Spleen (tissue), 11 donors: ENCODE measurements at regions not wholly inside any gene's neighbourhood (a gene's known extent, or its start where the extent isn't known, plus 50 kb on each side); places are given as distances from the start of the nearest gene placed in this dataset.
A peak's percentile ranks its signal among the peaks of the same experiment; 100 is the strongest.

Experiments used
- DNase-seq: peaks from one replicate; pipeline ENCODE4 v3.0.0-alpha.2; 2020
- H3K27ac ChIP-seq, 8 donors: fragments of 200-600 bp; sonication (generic) in 7 of 8; 1 replicate in 4 of 8; 2 replicates in 4 of 8; pipeline versions ENCODE4 v1.5.0 to v1.8.0; 2016 to 2021; ENCODE audit warnings: inconsistent platforms in 4 of 8, mild to moderate bottlenecking in 4 of 8, moderate library complexity in 1 of 8
- H3K27me3 ChIP-seq, 7 donors: fragments of 200-600 bp; sonication (generic) in 6 of 7; replicated peaks in 1 of 7; 1 replicate in 4 of 7; 2 replicates in 3 of 7; pipeline versions ENCODE4 v1.5.0 to v1.8.0; 2016 to 2021; ENCODE audit warnings: inconsistent platforms in 3 of 7, mild to moderate bottlenecking in 1 of 7
- H3K36me3 ChIP-seq, 6 donors: fragments of 200-600 bp; sonication (generic) in 5 of 6; 1 replicate in 4 of 6; 2 replicates in 2 of 6; pipeline versions ENCODE4 v1.5.0 to v1.8.0; 2016 to 2021; ENCODE audit warnings: inconsistent platforms in 2 of 6
- H3K4me1 ChIP-seq, 6 donors: fragments of 200-600 bp; sonication (generic) in 5 of 6; 1 replicate in 3 of 6; 2 replicates in 3 of 6; pipeline versions ENCODE4 v1.5.0 to v1.8.0; 2016 to 2021; ENCODE audit warnings: inconsistent platforms in 3 of 6
- H3K4me3 ChIP-seq, 8 donors: fragments of 200-600 bp; sonication (generic) in 7 of 8; 1 replicate in 4 of 8; 2 replicates in 4 of 8; pipeline versions ENCODE4 v1.5.0 to v1.8.0; 2016 to 2021; ENCODE audit warnings: inconsistent platforms in 4 of 8, mild to moderate bottlenecking in 4 of 8, moderate library complexity in 2 of 8
- H3K9me3 ChIP-seq, 8 donors: fragments of 200-600 bp; sonication (generic) in 7 of 8; 1 replicate in 4 of 8; 2 replicates in 4 of 8; pipeline versions ENCODE4 v1.5.0 to v1.8.0; 2016 to 2021; ENCODE audit warnings: inconsistent platforms in 4 of 8
- POLR2A ChIP-seq, 3 donors: fragments of 450-650 bp; IDR thresholded peaks; one replicate each; pipeline ENCODE4 v1.5.1; 2017; ENCODE audit warnings: antibody characterized with exemption in 3 of 3, mild to moderate bottlenecking in 1 of 3
- POLR2AphosphoS5 ChIP-seq, 3 donors: sonication (generic); formaldehyde crosslinking; IDR thresholded peaks; one replicate each; pipeline ENCODE4 v1.5.1; 2017; ENCODE audit warnings: antibody characterized with exemption in 3 of 3
- WGBS, 5 donors: extraction: QIAGEN DNeasy Blood & Tissue Kit in 3 of 5; methylation state at CpG; one replicate each; pipeline versions ENCODE4 v1.1.5 to v1.1.7; 2013 to 2018; 5-methylcytosine and 5-hydroxymethylcytosine counted together
- intact Hi-C: fragments of 100-400 bp; cut with DNase I; formaldehyde crosslinking; loops from one replicate; pipeline ENCODE4 v1.15.0; 2023; ENCODE audit warnings: low total_unique reads
- TF ChIP-seq, protein P1 (sequence below), 11 experiments: fragments of 200-600 bp in 7 of 11; fragments of 450-650 bp in 4 of 11; sonication (generic) in 4 of 11; IDR thresholded peaks in 8 of 11; conservative IDR thresholded peaks in 3 of 11; 1 replicate in 7 of 11; 2 replicates in 4 of 11; pipeline versions ENCODE4 v1.4.0 to v1.8.0; 2016 to 2021; ENCODE audit warnings: antibody characterized with exemption in 11 of 11, inconsistent platforms in 4 of 11, mild to moderate bottlenecking in 1 of 11
- donor health status: healthy with polysubstance abuse.
- donor health status: DM: no; HTN: no; CAD: no; lungs with moderate emphysema.
- donor health status: DM: no; HTN: no; CAD: no.
- donor health status: Bipolar disorder and iron deficiency.
- donor health status: healthy.
- donor health status: DM: no; HTN: no; CAD: no.
- donor health status: DM: yes; HTN: yes; CAD: no.

DNA sequence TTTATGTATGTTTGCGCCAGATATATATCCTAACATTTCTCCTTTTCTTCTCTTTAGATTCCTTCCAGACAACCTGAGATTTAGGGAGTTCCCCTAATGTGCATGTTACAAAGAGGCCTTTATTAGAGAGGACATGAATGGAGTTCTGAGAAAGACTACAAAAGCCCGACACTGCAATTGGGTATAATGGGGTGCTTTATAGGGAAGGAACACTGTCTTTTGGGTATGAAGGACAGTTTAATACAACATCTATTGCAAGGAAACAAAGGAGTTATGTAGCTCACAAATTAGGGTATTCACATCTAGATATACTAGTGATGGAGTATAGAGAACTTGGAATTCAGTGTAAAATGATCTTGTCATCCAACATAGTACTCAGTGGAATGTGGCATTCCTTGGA is 383.8 kb downstream of the FIGN start:
- intact Hi-C loops = no loop called here
- 89 to 97% (median 92%) methylated on average over 2 of the region's 2 CpGs for WGBS, 5 donors
- Histone ChIP-seq H3K4me1 (peaks cover 0 to 37% (median 19%) of the 10 kb centered on the region in 6 donors), H3K9me3 (no peaks in the 10 kb centered on the region), H3K27me3 (peaks cover 0 to 4% (median 0%) of the 10 kb centered on the region in 7 donors), H3K27ac (no peak overlapping the region), H3K36me3 (no peaks in the 10 kb centered on the region), H3K4me3 (no peak overlapping the region)
- no peak for TF ChIP-seq POLR2A (IDR thresholded peaks at IDR 0.05)
- TF ChIP-seq, protein P1, sequence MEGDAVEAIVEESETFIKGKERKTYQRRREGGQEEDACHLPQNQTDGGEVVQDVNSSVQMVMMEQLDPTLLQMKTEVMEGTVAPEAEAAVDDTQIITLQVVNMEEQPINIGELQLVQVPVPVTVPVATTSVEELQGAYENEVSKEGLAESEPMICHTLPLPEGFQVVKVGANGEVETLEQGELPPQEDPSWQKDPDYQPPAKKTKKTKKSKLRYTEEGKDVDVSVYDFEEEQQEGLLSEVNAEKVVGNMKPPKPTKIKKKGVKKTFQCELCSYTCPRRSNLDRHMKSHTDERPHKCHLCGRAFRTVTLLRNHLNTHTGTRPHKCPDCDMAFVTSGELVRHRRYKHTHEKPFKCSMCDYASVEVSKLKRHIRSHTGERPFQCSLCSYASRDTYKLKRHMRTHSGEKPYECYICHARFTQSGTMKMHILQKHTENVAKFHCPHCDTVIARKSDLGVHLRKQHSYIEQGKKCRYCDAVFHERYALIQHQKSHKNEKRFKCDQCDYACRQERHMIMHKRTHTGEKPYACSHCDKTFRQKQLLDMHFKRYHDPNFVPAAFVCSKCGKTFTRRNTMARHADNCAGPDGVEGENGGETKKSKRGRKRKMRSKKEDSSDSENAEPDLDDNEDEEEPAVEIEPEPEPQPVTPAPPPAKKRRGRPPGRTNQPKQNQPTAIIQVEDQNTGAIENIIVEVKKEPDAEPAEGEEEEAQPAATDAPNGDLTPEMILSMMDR (IDR thresholded peaks at IDR 0.05 in 8 of 11, conservative IDR thresholded peaks at IDR 0.05 in 3 of 11) = no peak
- no peak for TF ChIP-seq POLR2AphosphoS5 (IDR thresholded peaks at IDR 0.05)
- DNase-seq = no peak

DNA sequence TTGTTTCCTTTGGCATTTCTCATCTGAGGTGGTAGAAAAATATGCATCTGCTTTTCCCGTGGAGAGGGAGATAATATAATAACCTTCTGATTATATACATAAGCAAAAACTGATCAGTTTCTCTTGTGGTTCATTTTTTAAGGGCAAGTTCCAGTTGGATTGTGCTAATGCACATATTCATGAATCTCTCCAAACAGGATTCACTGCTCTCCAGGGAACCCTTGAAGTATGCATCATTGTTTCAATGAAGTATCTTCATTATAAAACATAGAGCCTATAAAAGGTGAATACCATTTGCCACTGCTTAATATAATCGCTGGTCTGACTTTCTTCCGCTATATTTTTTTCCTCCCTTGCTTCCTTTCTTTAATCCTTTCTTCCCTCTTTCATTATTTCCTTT is 384.7 kb downstream of the FIGN start:
- intact Hi-C loops = no loop called here
- peaks cover 0 to 41% (median 19%) of the 10 kb centered on the region in 6 donors for H3K4me1 ChIP-seq
- H3K27me3 ChIP-seq = peaks cover 0 to 4% (median 0%) of the 10 kb centered on the region in 7 donors
- no peaks in the 10 kb centered on the region for H3K9me3 ChIP-seq
- no peaks in the 10 kb centered on the region for H3K36me3 ChIP-seq
- 82 to 96% (median 93%) methylated on average over 3 of the region's 3 CpGs for WGBS, 5 donors
- no peak overlapping the region for H3K27ac ChIP-seq
- no peak for DNase-seq
- no peak overlapping the region for H3K4me3 ChIP-seq
- TF ChIP-seq POLR2A (IDR thresholded peaks at IDR 0.05) = no peak
- TF ChIP-seq, protein P1 (IDR thresholded peaks at IDR 0.05 in 8 of 11, conservative IDR thresholded peaks at IDR 0.05 in 3 of 11) = no peak
- no peak for TF ChIP-seq POLR2AphosphoS5 (IDR thresholded peaks at IDR 0.05)

DNA sequence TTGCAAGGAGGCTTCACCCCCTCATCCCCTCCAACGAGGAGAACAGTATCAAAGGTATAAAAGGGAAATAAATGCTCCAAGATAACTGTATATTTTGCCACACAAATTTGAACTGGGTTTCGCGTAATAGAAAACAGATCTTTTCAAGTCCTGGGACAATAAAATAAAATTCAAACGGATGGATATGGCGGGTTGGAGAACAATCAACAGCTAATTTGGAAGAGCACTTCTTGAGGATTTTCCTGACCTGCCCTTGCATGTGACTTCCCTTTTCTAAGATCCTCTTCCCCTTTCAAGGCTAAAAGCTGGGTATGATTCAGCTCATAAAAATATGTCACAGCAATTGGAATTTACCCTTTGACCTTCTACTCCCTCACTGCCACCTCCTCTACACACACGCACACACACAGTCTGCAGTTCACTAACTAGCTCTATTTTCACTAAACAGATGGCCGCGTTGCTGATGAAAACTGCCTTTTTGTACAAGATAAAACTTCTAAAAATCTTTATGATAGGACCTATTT is 386.9 kb downstream of the FIGN start:
- Histone ChIP-seq H3K27me3 (peaks cover 0 to 4% (median 0%) of the 10 kb centered on the region in 7 donors), H3K4me3 (peak overlapping the region in 4 of 8 donors; percentile 8 to 52 (median 26)), H3K36me3 (no peaks in the 10 kb centered on the region), H3K4me1 (peaks cover 0 to 46% (median 23%) of the 10 kb centered on the region in 6 donors), H3K27ac (peak overlapping the region; percentile 38 to 86 (median 81)), H3K9me3 (no peaks in the 10 kb centered on the region)
- intact Hi-C loops = no loop called here
- WGBS, 5 donors = 43 to 61% (median 48%) methylated on average over 8 of the region's 8 CpGs
- peak in 1 of 3 donors; percentile 28 for TF ChIP-seq POLR2AphosphoS5 (IDR thresholded peaks at IDR 0.05)
- TF ChIP-seq, protein P1 (IDR thresholded peaks at IDR 0.05 in 8 of 11, conservative IDR thresholded peaks at IDR 0.05 in 3 of 11) = no peak
- TF ChIP-seq POLR2A (IDR thresholded peaks at IDR 0.05) = no peak
- DNase-seq = no peak

DNA sequence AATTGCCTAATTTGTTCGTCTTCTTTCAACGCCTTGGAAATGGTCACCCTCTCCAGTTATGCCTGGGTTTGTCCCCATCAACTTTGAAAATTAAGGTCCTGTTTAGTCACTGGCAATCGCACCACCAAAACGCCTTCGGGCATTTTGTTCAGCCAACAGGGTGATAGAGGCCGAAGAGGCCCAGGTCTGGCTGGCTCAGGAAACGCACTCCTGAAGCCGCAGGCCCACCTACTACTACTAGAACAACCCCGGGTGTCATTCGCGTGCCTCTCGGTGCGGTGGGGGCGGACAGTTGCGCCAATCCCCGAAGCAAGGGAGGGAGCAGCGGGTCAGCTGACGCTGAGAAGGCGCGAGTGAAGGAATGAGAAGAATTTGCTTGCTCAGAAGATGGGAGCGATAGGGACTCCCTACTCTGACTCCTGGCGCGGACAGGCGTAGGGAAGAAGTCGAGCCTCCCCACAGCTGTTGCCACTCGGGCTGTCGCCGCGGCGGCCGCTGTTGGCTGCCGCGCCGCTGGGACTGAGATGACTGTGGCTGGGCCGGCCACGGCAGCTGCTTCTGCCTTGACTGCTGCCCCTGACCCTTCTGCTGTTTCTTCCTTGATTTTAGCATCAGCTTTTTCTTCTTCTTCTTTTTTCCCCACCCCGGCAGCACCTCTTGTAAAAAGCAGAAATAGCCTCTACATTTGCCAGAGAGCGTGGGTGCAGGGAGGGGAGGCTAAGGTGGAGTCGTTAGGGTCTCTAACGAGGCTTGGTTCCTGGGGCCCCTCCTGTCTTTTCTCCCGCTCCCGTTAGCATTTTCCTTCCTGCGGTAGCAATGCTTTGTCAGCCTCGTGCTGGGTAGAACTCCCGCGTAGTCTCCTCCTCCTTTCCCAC is 387.6 kb downstream of the FIGN start:
- 36 to 61% (median 40%) methylated on average over 46 of the region's 46 CpGs for WGBS, 5 donors
- TF ChIP-seq POLR2AphosphoS5 (IDR thresholded peaks at IDR 0.05) = peak; percentile 58 to 76 (median 68)
- TF ChIP-seq, protein P1 (IDR thresholded peaks at IDR 0.05 in 8 of 11, conservative IDR thresholded peaks at IDR 0.05 in 3 of 11) = no peak
- intact Hi-C loops = no loop called here

More for the DNA sequence above, 387.6 kb downstream of the FIGN start:
- Histone ChIP-seq H3K9me3 (no peaks in the 10 kb centered on the region), H3K36me3 (no peaks in the 10 kb centered on the region), H3K4me3 (peak overlapping the region in 4 of 8 donors; percentile 8 to 52 (median 26)), H3K4me1 (peaks cover 0 to 46% (median 23%) of the 10 kb centered on the region in 6 donors), H3K27ac (peak overlapping the region; percentile 38 to 86 (median 81)), H3K27me3 (peaks cover 0 to 4% (median 0%) of the 10 kb centered on the region in 7 donors)
- peak; percentile 82 for DNase-seq
